Smooth muscle cell (in vitro differentiated cells): ENCODE measurements at regions not wholly inside any gene's neighbourhood (a gene's known extent, or its start where the extent isn't known, plus 50 kb on each side); places are given as distances from the start of the nearest gene placed in this dataset.

Experiments used
- DNase-seq: peaks from one replicate; lab custom pipeline; 2025; ENCODE audit not compliant: unreplicated experiment; lab: John Stamatoyannopoulos, UW
- H2AFZ ChIP-seq: fragments of 200-600 bp; sonication (generic); 2 replicates; pipeline ENCODE4 v1.6.0; 2016; ENCODE audit warnings: antibody characterized with exemption, low read depth, mild to moderate bottlenecking
- H3F3A ChIP-seq: fragments of 200-600 bp; sonication (generic); 2 replicates; pipeline ENCODE4 v1.6.0; 2017; ENCODE audit warnings: antibody characterized with exemption, low read depth
- H3K27ac ChIP-seq: fragments of 200-600 bp; sonication (generic); 2 replicates; pipeline ENCODE4 v1.5.1; 2016; ENCODE audit warnings: low read depth, mild to moderate bottlenecking
- H3K27me3 ChIP-seq: fragments of 200-600 bp; sonication (generic); 2 replicates; pipeline ENCODE4 v1.6.1; 2016; ENCODE audit warnings: low read depth, mild to moderate bottlenecking
- H3K36me3 ChIP-seq: fragments of 200-600 bp; sonication (generic); 2 replicates; pipeline ENCODE4 v1.5.1; 2016; ENCODE audit warnings: low read depth
- H3K4me1 ChIP-seq: fragments of 200-600 bp; sonication (generic); 2 replicates; pipeline ENCODE4 v1.5.1; 2016; ENCODE audit warnings: low read depth
- H3K4me2 ChIP-seq: fragments of 200-600 bp; sonication (generic); 2 replicates; pipeline ENCODE4 v1.6.0; 2016; ENCODE audit warnings: mild to moderate bottlenecking
- H3K4me3 ChIP-seq: fragments of 200-600 bp; sonication (generic); 2 replicates; pipeline ENCODE4 v1.5.1; 2016; ENCODE audit warnings: mild to moderate bottlenecking
- H3K79me2 ChIP-seq: fragments of 200-600 bp; sonication (generic); 2 replicates; pipeline ENCODE4 v1.6.0; 2016; ENCODE audit warnings: low read depth, mild to moderate bottlenecking
- H3K9ac ChIP-seq: fragments of 200-600 bp; sonication (generic); 2 replicates; pipeline ENCODE4 v1.6.0; 2016; ENCODE audit warnings: low read depth
- H3K9me3 ChIP-seq: fragments of 200-600 bp; sonication (generic); replicated peaks from 2 replicates; pipeline ENCODE4 v1.5.1; 2016; ENCODE audit warnings: low read depth
- H4K20me1 ChIP-seq: fragments of 200-600 bp; sonication (generic); 2 replicates; pipeline ENCODE4 v1.6.0; 2016; ENCODE audit warnings: low read depth
- WGBS: methylation state at CpG from one replicate; pipeline ENCODE4 v1.1.7; 2016; ENCODE audit warnings: low lambda C conversion rate; 5-methylcytosine and 5-hydroxymethylcytosine counted together
- TF ChIP-seq, protein P1 (sequence below): fragments of 200-600 bp; sonication (generic); IDR thresholded peaks from 2 replicates; pipeline ENCODE4 v1.5.1; 2017; ENCODE audit warnings: borderline replicate concordance, mild to moderate bottlenecking, antibody characterized with exemption; ENCODE audit not compliant: insufficient read depth, poor library complexity, severe bottlenecking

DNA sequence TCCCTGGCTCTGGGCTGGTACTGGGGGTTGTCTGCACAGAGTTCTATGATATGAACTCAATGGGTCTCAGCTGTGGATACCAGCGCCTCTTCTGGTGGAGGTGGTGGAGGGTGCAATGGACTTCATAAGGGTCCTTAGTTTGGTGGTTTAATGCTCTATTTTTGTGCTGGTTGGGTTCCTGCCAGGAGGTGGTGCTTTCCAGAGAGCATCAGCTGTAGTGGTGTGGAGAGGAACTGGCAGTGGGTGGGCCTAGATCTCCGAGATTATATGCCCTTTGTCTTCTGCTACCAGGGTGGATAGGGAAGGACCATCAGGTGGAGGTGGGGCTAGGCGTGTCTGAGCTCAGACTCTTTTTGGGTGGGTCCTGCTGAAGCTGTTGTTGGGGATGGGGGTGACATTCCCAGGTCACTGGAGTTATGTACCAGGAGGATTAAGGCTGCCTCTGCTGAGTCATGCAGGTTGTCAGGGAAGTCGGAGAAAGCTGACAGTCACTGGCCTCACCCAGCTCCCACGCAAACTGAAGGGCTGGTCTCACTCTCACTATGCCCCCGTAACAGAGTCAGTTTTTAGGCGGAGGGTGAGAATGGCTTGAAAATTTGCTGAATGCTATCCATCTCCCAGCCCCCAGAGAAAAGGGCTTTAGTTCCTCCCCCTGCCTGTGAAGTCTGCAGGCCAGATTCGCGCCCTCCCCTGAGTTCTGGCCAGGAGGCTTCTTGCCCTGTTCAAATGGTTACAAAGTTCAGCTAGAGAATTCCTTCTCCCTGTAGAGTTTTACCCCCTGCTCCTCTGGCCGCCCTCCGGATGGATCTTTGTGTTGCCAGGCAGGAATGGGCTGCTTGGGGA, 902.9 kb downstream of the LTN1 start:
- Histone ChIP-seq H3F3A (no peaks in the 10 kb centered on the region), H3K4me2 (no peak overlapping the region), H3K4me1 (no peaks in the 10 kb centered on the region), H3K4me3 (peak overlapping the region; percentile 41), H3K27ac (no peak overlapping the region), H3K27me3 (no peaks in the 10 kb centered on the region), H3K9me3 (no peaks in the 10 kb centered on the region), H3K36me3 (no peaks in the 10 kb centered on the region), H3K9ac (no peak overlapping the region), H3K79me2 (no peaks in the 10 kb centered on the region), H2AFZ (no peak overlapping the region), H4K20me1 (no peaks in the 10 kb centered on the region)
- WGBS = 74% methylated on average over 11 of the region's 11 CpGs
- DNase-seq = no peak
- TF ChIP-seq, protein P1, sequence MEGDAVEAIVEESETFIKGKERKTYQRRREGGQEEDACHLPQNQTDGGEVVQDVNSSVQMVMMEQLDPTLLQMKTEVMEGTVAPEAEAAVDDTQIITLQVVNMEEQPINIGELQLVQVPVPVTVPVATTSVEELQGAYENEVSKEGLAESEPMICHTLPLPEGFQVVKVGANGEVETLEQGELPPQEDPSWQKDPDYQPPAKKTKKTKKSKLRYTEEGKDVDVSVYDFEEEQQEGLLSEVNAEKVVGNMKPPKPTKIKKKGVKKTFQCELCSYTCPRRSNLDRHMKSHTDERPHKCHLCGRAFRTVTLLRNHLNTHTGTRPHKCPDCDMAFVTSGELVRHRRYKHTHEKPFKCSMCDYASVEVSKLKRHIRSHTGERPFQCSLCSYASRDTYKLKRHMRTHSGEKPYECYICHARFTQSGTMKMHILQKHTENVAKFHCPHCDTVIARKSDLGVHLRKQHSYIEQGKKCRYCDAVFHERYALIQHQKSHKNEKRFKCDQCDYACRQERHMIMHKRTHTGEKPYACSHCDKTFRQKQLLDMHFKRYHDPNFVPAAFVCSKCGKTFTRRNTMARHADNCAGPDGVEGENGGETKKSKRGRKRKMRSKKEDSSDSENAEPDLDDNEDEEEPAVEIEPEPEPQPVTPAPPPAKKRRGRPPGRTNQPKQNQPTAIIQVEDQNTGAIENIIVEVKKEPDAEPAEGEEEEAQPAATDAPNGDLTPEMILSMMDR = no peak

- Histone ChIP-seq H3K36me3 (no peaks in the 10 kb centered on the region), H3K4me3 (no peak overlapping the region), H3F3A (no peaks in the 10 kb centered on the region), H3K27ac (no peak overlapping the region), H3K4me1 (no peaks in the 10 kb centered on the region), H3K9me3 (no peaks in the 10 kb centered on the region), H3K79me2 (no peaks in the 10 kb centered on the region), H4K20me1 (no peaks in the 10 kb centered on the region), H3K4me2 (no peak overlapping the region), H3K27me3 (no peaks in the 10 kb centered on the region), H3K9ac (no peak overlapping the region), H2AFZ (no peak overlapping the region)
- no peak for DNase-seq
- TF ChIP-seq, protein P1 = no peak
- WGBS = 97% methylated on average over 6 of the region's 6 CpGs
Measured at GRCh38 chr21:28086861-28087581, 905.7 kb downstream of the LTN1 start.

DNA sequence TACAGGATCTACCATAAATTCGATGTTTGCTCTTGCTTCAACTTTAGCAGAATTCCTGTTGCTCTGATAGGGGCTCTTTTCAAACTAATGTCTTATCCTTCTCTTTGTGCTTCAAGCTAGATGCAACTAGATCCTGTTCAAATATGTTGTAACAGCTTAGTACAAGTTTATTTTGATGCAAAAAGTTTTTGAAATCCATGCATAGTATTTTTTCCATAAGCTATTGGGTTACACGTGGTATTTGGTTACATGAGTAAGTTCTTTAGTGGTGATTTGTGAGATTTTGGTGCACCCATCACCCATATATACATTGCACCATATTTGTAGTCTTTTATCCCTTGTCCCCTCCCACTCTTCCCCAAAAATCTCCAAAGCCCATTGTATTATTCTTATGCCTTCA, 907.7 kb downstream of the LTN1 start:
- H2AFZ ChIP-seq = no peak overlapping the region
- no peaks in the 10 kb centered on the region for H3K9me3 ChIP-seq
- H3K4me1 ChIP-seq = no peaks in the 10 kb centered on the region
- H4K20me1 ChIP-seq = no peaks in the 10 kb centered on the region
- H3K79me2 ChIP-seq = no peaks in the 10 kb centered on the region
- H3K27me3 ChIP-seq = no peaks in the 10 kb centered on the region
- no peak overlapping the region for H3K4me2 ChIP-seq
- no peak overlapping the region for H3K4me3 ChIP-seq
- WGBS = 95% methylated on average over 2 of the region's 2 CpGs
- TF ChIP-seq, protein P1 = no peak
- no peak overlapping the region for H3K27ac ChIP-seq
- no peak for DNase-seq
- H3F3A ChIP-seq = no peaks in the 10 kb centered on the region
- no peaks in the 10 kb centered on the region for H3K36me3 ChIP-seq
- no peak overlapping the region for H3K9ac ChIP-seq
